Cardiac muscle cell (in vitro differentiated cells and primary cell): ENCODE measurements at regions not wholly inside any gene's neighbourhood (a gene's known extent, or its start where the extent isn't known, plus 50 kb on each side); places are given as distances from the start of the nearest gene placed in this dataset.

Source experiments
- DNase-seq, 2 donors: peaks; one replicate each; pipeline versions ENCODE4 v3.0.0 to v3.0.0-alpha.2; 2010 to 2017; ENCODE audit warnings: low read depth in 1 of 2, low spot score in 1 of 2
- H3K27ac ChIP-seq: fragments of 200-600 bp; sonication (generic); 2 replicates; pipeline ENCODE4 v1.5.1; 2016
- H3K27me3 ChIP-seq: fragments of 200-600 bp; sonication (generic); 2 replicates; pipeline ENCODE4 v1.6.0; 2016; ENCODE audit warnings: control low read depth
- H3K36me3 ChIP-seq: fragments of 200-600 bp; sonication (generic); 2 replicates; pipeline ENCODE4 v1.5.1; 2016; ENCODE audit warnings: control low read depth
- H3K4me1 ChIP-seq: fragments of 200-600 bp; sonication (generic); 2 replicates; pipeline ENCODE4 v1.8.1; 2017; ENCODE audit warnings: low read depth, mild to moderate bottlenecking, mixed run types
- H3K4me3 ChIP-seq: fragments of 200-600 bp; sonication (generic); 2 replicates; pipeline ENCODE4 v1.5.1; 2016; ENCODE audit warnings: mild to moderate bottlenecking
- H3K9me3 ChIP-seq: fragments of 200-600 bp; sonication (generic); 2 replicates; pipeline ENCODE4 v1.5.1; 2017; ENCODE audit warnings: low read depth, mild to moderate bottlenecking, control low read depth
- CTCF ChIP-seq: IDR thresholded peaks from 2 replicates; pipeline ENCODE4 v1.5.1; 2012; ENCODE audit warnings: low read depth, mild to moderate bottlenecking, low read length

GRCh38 chr2:15825276-15825980, 114.9 kb upstream of the MYCN start:
- DNase-seq = no peak

GRCh38 chr2:15826273-15826717, 114.1 kb upstream of the MYCN start:
- H3K27me3 ChIP-seq = no peaks in the 10 kb centered on the region
- H3K36me3 ChIP-seq = no peaks in the 10 kb centered on the region
- peaks cover 7% of the 10 kb centered on the region for H3K4me1 ChIP-seq
- H3K4me3 ChIP-seq = no peak overlapping the region
- H3K27ac ChIP-seq = no peak overlapping the region
- DNase-seq = no peak
- TF ChIP-seq CTCF = no peak
- H3K9me3 ChIP-seq = no peaks in the 10 kb centered on the region

More at GRCh38 chr2:15825276-15825980, 114.9 kb upstream of the MYCN start:
- H3K4me3 ChIP-seq = no peak overlapping the region
- no peaks in the 10 kb centered on the region for H3K9me3 ChIP-seq
- TF ChIP-seq CTCF = no peak
- peaks cover 7% of the 10 kb centered on the region for H3K4me1 ChIP-seq
- H3K27ac ChIP-seq = no peak overlapping the region
- H3K27me3 ChIP-seq = no peaks in the 10 kb centered on the region
- no peaks in the 10 kb centered on the region for H3K36me3 ChIP-seq

- no peaks in the 10 kb centered on the region for H3K27me3 ChIP-seq
- H3K36me3 ChIP-seq = no peaks in the 10 kb centered on the region
- H3K4me3 ChIP-seq = no peak overlapping the region
- H3K27ac ChIP-seq = no peak overlapping the region
- no peak for TF ChIP-seq CTCF
- H3K4me1 ChIP-seq = peaks cover 7% of the 10 kb centered on the region
- no peak for DNase-seq
- H3K9me3 ChIP-seq = no peaks in the 10 kb centered on the region
Measured at GRCh38 chr2:15827001-15827400, 113.3 kb upstream of the MYCN start.

GRCh38 chr2:15828576-15828975, 111.8 kb upstream of the MYCN start:
- Histone ChIP-seq H3K9me3 (no peaks in the 10 kb centered on the region), H3K4me3 (no peak overlapping the region), H3K36me3 (no peaks in the 10 kb centered on the region), H3K27ac (no peak overlapping the region), H3K27me3 (no peaks in the 10 kb centered on the region), H3K4me1 (peaks cover 7% of the 10 kb centered on the region)
- no peak for TF ChIP-seq CTCF
- no peak for DNase-seq

GRCh38 chr2:15829091-15829801, 111.1 kb upstream of the MYCN start:
- no peaks in the 10 kb centered on the region for H3K27me3 ChIP-seq
- H3K27ac ChIP-seq = no peak overlapping the region
- H3K36me3 ChIP-seq = no peaks in the 10 kb centered on the region
- TF ChIP-seq CTCF = no peak
- H3K9me3 ChIP-seq = no peaks in the 10 kb centered on the region
- no peak for DNase-seq
- H3K4me1 ChIP-seq = peaks cover 7% of the 10 kb centered on the region
- H3K4me3 ChIP-seq = no peak overlapping the region
